H9 (cell line): ENCODE measurements at regions not wholly inside any gene's neighbourhood (a gene's known extent, or its start where the extent isn't known, plus 50 kb on each side); places are given as distances from the start of the nearest gene placed in this dataset.

ENCODE experiments used
- DNase-seq: peaks from one replicate; pipeline ENCODE4 v3.0.0-alpha.2; 2017
- H2AFZ ChIP-seq: one replicate; pipeline ENCODE4 v1.6.1; 2013; ENCODE audit warnings: mild to moderate bottlenecking, low read length, control low read depth, moderate library complexity
- H2AK5ac ChIP-seq: 2 replicates; pipeline ENCODE4 v1.6.1; 2013; ENCODE audit warnings: low read length, control low read depth, mixed read lengths; ENCODE audit not compliant: insufficient read length
- H2BK120ac ChIP-seq: one replicate; pipeline ENCODE4 v1.6.1; 2013; ENCODE audit warnings: low read depth, mild to moderate bottlenecking, low read length, control low read depth, inconsistent platforms; ENCODE audit not compliant: poor library complexity, severe bottlenecking
- H2BK12ac ChIP-seq: 2 replicates; pipeline ENCODE4 v1.6.1; 2013; ENCODE audit warnings: low read length, control low read depth, mixed read lengths, low read depth; ENCODE audit not compliant: insufficient read length
- H2BK15ac ChIP-seq: 2 replicates; pipeline ENCODE4 v1.6.1; 2013; ENCODE audit warnings: low read depth, low read length, control low read depth
- H2BK20ac ChIP-seq: one replicate; pipeline ENCODE4 v1.6.1; 2013; ENCODE audit warnings: low read depth, mild to moderate bottlenecking, low read length, control low read depth, inconsistent platforms; ENCODE audit not compliant: poor library complexity, severe bottlenecking
- H2BK5ac ChIP-seq: 2 replicates; pipeline ENCODE4 v1.6.1; 2013; ENCODE audit warnings: low read length, control low read depth, mixed read lengths; ENCODE audit not compliant: insufficient read length
- H3K14ac ChIP-seq: 2 replicates; pipeline ENCODE4 v1.6.1; 2013; ENCODE audit warnings: low read length, control low read depth; ENCODE audit not compliant: insufficient read depth
- H3K18ac ChIP-seq: 2 replicates; pipeline ENCODE4 v1.6.1; 2013; ENCODE audit warnings: low read depth, mild to moderate bottlenecking, mixed read lengths, low read length, control low read depth; ENCODE audit not compliant: insufficient read length
- H3K23ac ChIP-seq: 2 replicates; pipeline ENCODE4 v1.6.1; 2013; ENCODE audit warnings: low read length, control low read depth, mixed read lengths, low read depth; ENCODE audit not compliant: insufficient read length
- H3K23me2 ChIP-seq: 2 replicates; pipeline ENCODE4 v1.6.1; 2013; ENCODE audit warnings: low read depth, mild to moderate bottlenecking, mixed read lengths, low read length, control low read depth; ENCODE audit not compliant: insufficient read length, poor library complexity, severe bottlenecking
- H3K27ac ChIP-seq: 2 replicates; pipeline ENCODE4 v1.5.1; 2013; ENCODE audit warnings: low read length, control low read depth, mixed read lengths, low read depth; ENCODE audit not compliant: insufficient read length
- H3K27me3 ChIP-seq: 2 replicates; pipeline ENCODE4 v1.6.1; 2013; ENCODE audit warnings: low read length, control low read depth, inconsistent platforms; ENCODE audit not compliant: insufficient read depth
- H3K4ac ChIP-seq: 2 replicates; pipeline ENCODE4 v1.6.1; 2013; ENCODE audit warnings: low read depth, mild to moderate bottlenecking, control low read depth, inconsistent platforms, low read length, moderate library complexity
- H3K4me1 ChIP-seq: 2 replicates; pipeline ENCODE4 v1.6.1; 2013; ENCODE audit warnings: low read length, control low read depth, inconsistent platforms; ENCODE audit not compliant: insufficient read depth
- H3K4me2 ChIP-seq: 2 replicates; pipeline ENCODE4 v1.6.1; 2013; ENCODE audit warnings: low read length, control low read depth, mixed read lengths; ENCODE audit not compliant: insufficient read length, insufficient read depth
- H3K56ac ChIP-seq: 2 replicates; pipeline ENCODE4 v1.6.1; 2013; ENCODE audit warnings: low read depth, mild to moderate bottlenecking, mixed read lengths, low read length, control low read depth; ENCODE audit not compliant: insufficient read length
- H3K79me1 ChIP-seq: 2 replicates; pipeline ENCODE4 v1.6.1; 2013; ENCODE audit warnings: low read depth, mild to moderate bottlenecking, moderate library complexity, low read length, control low read depth, inconsistent platforms; ENCODE audit not compliant: insufficient read depth, poor library complexity, severe bottlenecking
- H3K79me2 ChIP-seq: 2 replicates; pipeline ENCODE4 v1.6.1; 2013; ENCODE audit warnings: low read length, control low read depth, inconsistent platforms; ENCODE audit not compliant: insufficient read depth
- H3K9ac ChIP-seq: 2 replicates; pipeline ENCODE4 v1.6.1; 2013; ENCODE audit warnings: low read length, control low read depth, mixed read lengths; ENCODE audit not compliant: insufficient read length; ENCODE audit errors: extremely low read depth
- H3K9me3 ChIP-seq: one replicate; pipeline ENCODE4 v1.6.1; 2013; ENCODE audit warnings: low read depth, low read length, inconsistent platforms; ENCODE audit not compliant: control insufficient read depth
- H3T11ph ChIP-seq: one replicate; pipeline ENCODE4 v1.6.1; 2013; ENCODE audit warnings: mild to moderate bottlenecking, low read length, control low read depth, inconsistent platforms
- H4K20me1 ChIP-seq: one replicate; pipeline ENCODE4 v1.6.1; 2013; ENCODE audit not compliant: control insufficient read depth, insufficient read length, insufficient read depth
- H4K5ac ChIP-seq: 2 replicates; pipeline ENCODE4 v1.6.1; 2013; ENCODE audit warnings: low read depth, mild to moderate bottlenecking, mixed read lengths, low read length, control low read depth; ENCODE audit not compliant: insufficient read length
- H4K8ac ChIP-seq: replicated peaks from 2 replicates; pipeline ENCODE4 v1.6.1; 2013; ENCODE audit warnings: low read length, control low read depth, mixed read lengths, low read depth; ENCODE audit not compliant: insufficient read length
- H4K91ac ChIP-seq: 2 replicates; pipeline ENCODE4 v1.6.1; 2013; ENCODE audit warnings: low read depth, mild to moderate bottlenecking, moderate library complexity, mixed read lengths, low read length, control low read depth; ENCODE audit not compliant: insufficient read length
- H3K27ac Mint-ChIP-seq, 3 experiments: 2 replicates in 2 of 3; 3 replicates in 1 of 3; pipeline ENCODE4 v1.8.0; 2020 to 2021; ENCODE audit warnings: mixed read lengths in 3 of 3, mild to moderate bottlenecking in 1 of 3, moderate library complexity in 1 of 3
- H3K27me3 Mint-ChIP-seq: 2 replicates; pipeline ENCODE4 v1.8.0; 2021; ENCODE audit warnings: low read depth, mild to moderate bottlenecking, moderate library complexity, mixed read lengths
- H3K36me3 Mint-ChIP-seq, 3 experiments: 2 replicates in 2 of 3; 3 replicates in 1 of 3; pipeline ENCODE4 v1.8.0; 2020 to 2021; ENCODE audit warnings: low read depth in 3 of 3, mixed read lengths in 3 of 3; ENCODE audit not compliant: insufficient read depth in 1 of 3
- H3K4me1 Mint-ChIP-seq, 2 experiments: 2 replicates each; pipeline ENCODE4 v1.8.0; 2020; ENCODE audit warnings: mixed read lengths in 2 of 2
- H3K4me3 Mint-ChIP-seq, 2 experiments: 2 replicates in 1 of 2; 3 replicates in 1 of 2; pipeline ENCODE4 v1.8.0; 2020 to 2021; ENCODE audit warnings: mild to moderate bottlenecking in 2 of 2, mixed read lengths in 2 of 2, moderate library complexity in 1 of 2
- H3K9me3 Mint-ChIP-seq, 2 experiments: 2 replicates in 1 of 2; 3 replicates in 1 of 2; pipeline ENCODE4 v1.8.0; 2020; ENCODE audit warnings: mild to moderate bottlenecking in 2 of 2, mixed read lengths in 2 of 2, moderate library complexity in 1 of 2
- WGBS: extraction: QIAGEN DNeasy Blood & Tissue Kit; methylation state at CpG from one replicate; pipeline ENCODE4 v1.1.7; 2013; ENCODE audit warnings: missing lambda C conversion rate, low lambda C conversion rate, mixed read lengths; ENCODE audit not compliant: insufficient read length; ENCODE audit errors: extremely low coverage; 5-methylcytosine and 5-hydroxymethylcytosine counted together
- TF ChIP-seq, protein P1 (sequence below): fragments of 200-600 bp; sonication (generic); conservative IDR thresholded peaks from 3 replicates; pipeline ENCODE4 v1.8.0; 2021; ENCODE audit warnings: antibody characterized with exemption, mild to moderate bottlenecking

DNA sequence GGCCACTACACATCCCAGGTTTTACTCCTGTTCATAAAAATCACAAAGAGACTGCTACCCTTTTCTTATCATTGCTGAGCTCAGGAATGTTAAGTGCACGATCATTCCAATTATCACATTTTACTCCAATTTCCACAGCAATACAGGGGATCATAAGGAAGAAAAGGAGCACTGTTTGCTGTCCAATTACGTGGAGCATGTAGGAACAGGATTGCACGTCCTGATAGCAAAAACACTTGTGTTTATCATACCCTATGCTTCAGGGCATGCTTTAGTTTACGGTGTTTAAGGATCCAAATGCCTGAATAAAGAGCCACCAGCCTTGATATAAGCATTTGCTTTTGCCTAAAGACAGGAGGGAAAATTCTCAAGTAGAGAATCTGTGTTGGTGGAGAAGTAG, 155.4 kb upstream of the EGLN3 start:
- H3K14ac ChIP-seq: no peak overlapping the region
- TF ChIP-seq, protein P1, sequence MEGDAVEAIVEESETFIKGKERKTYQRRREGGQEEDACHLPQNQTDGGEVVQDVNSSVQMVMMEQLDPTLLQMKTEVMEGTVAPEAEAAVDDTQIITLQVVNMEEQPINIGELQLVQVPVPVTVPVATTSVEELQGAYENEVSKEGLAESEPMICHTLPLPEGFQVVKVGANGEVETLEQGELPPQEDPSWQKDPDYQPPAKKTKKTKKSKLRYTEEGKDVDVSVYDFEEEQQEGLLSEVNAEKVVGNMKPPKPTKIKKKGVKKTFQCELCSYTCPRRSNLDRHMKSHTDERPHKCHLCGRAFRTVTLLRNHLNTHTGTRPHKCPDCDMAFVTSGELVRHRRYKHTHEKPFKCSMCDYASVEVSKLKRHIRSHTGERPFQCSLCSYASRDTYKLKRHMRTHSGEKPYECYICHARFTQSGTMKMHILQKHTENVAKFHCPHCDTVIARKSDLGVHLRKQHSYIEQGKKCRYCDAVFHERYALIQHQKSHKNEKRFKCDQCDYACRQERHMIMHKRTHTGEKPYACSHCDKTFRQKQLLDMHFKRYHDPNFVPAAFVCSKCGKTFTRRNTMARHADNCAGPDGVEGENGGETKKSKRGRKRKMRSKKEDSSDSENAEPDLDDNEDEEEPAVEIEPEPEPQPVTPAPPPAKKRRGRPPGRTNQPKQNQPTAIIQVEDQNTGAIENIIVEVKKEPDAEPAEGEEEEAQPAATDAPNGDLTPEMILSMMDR: no peak
- H4K5ac ChIP-seq: no peak overlapping the region
- no peaks in the 10 kb centered on the region for H3K27me3 ChIP-seq
- DNase-seq: no peak
- H4K91ac ChIP-seq: no peak overlapping the region
- H3T11ph ChIP-seq: no peak overlapping the region
- no peaks in the 10 kb centered on the region for H3K79me2 ChIP-seq
- no peaks in the 10 kb centered on the region for H3K9me3 ChIP-seq
- no peak overlapping the region for H2BK15ac ChIP-seq
- H3K4me1 ChIP-seq: no peaks in the 10 kb centered on the region
- no CpG with 5 or more reads among the region's 4 CpGs for WGBS
- no peaks in the 10 kb centered on the region for H3K23me2 ChIP-seq
- no peak overlapping the region for H4K8ac ChIP-seq
- H2BK20ac ChIP-seq: no peak overlapping the region
- H2BK12ac ChIP-seq: no peak overlapping the region
- Mint-ChIP-seq H3K27me3 (no peaks in the 10 kb centered on the region), H3K27ac (no peak overlapping the region), H3K4me3 (no peak overlapping the region), H3K9me3 (no peaks in the 10 kb centered on the region), H3K36me3 (no peaks in the 10 kb centered on the region), H3K4me1 (no peaks in the 10 kb centered on the region)
- no peak overlapping the region for H2BK120ac ChIP-seq
- H3K56ac ChIP-seq: no peak overlapping the region
- no peak overlapping the region for H3K9ac ChIP-seq
- H3K79me1 ChIP-seq: no peaks in the 10 kb centered on the region
- H2AK5ac ChIP-seq: no peak overlapping the region
- no peak overlapping the region for H3K18ac ChIP-seq
- no peak overlapping the region for H3K4ac ChIP-seq
- no peak overlapping the region for H3K23ac ChIP-seq
- H2BK5ac ChIP-seq: no peak overlapping the region
- no peaks in the 10 kb centered on the region for H4K20me1 ChIP-seq
- no peak overlapping the region for H3K27ac ChIP-seq
- H2AFZ ChIP-seq: no peak overlapping the region
- no peak overlapping the region for H3K4me2 ChIP-seq
